HEK293T (cell line): ENCODE measurements at regions not wholly inside any gene's neighbourhood (a gene's known extent, or its start where the extent isn't known, plus 50 kb on each side); places are given as distances from the start of the nearest gene placed in this dataset.

ENCODE experiments used
- CTCF ChIA-PET: fragments of 350-600 bp; formaldehyde crosslinking; extraction: SDS; loops from one replicate; lab custom pipeline; 2021; ENCODE audit warnings: antibody characterized with exemption, inconsistent platforms; lab: Yijun Ruan, JAX
- POLR2A ChIA-PET: fragments of 350-600 bp; formaldehyde crosslinking; extraction: SDS; loops from one replicate; lab custom pipeline; 2020; ENCODE audit warnings: antibody characterized with exemption, inconsistent platforms; lab: Yijun Ruan, JAX
- DNase-seq: peaks from one replicate; pipeline ENCODE4 v3.0.0; 2012; ENCODE audit warnings: mixed read lengths; ENCODE audit errors: extremely low spot score
- ARNT ChIP-seq: fragments of 450-650 bp; IDR thresholded peaks from 2 replicates; pipeline ENCODE4 v1.6.1; 2017; ENCODE audit warnings: mild to moderate bottlenecking
- BHLHE40 ChIP-seq: fragments of 450-650 bp; IDR thresholded peaks from 2 replicates; pipeline ENCODE4 v1.6.1; 2016; ENCODE audit warnings: mild to moderate bottlenecking, moderate library complexity, borderline replicate concordance
- CTBP1 ChIP-seq: fragments of 450-650 bp; IDR thresholded peaks from 2 replicates; pipeline ENCODE4 v1.6.1; 2016; ENCODE audit warnings: borderline replicate concordance
- ELF4 ChIP-seq: fragments of 450-650 bp; IDR thresholded peaks from 2 replicates; pipeline ENCODE4 v1.6.1; 2017; ENCODE audit warnings: antibody characterized with exemption
- FOXA1 ChIP-seq: fragments of 450-650 bp; IDR thresholded peaks from 2 replicates; pipeline ENCODE4 v1.6.1; 2016; ENCODE audit warnings: mild to moderate bottlenecking
- FOXK2 ChIP-seq: fragments of 450-650 bp; IDR thresholded peaks from 2 replicates; pipeline ENCODE4 v1.6.1; 2016; ENCODE audit warnings: mild to moderate bottlenecking
- FOXM1 ChIP-seq: fragments of 450-650 bp; IDR thresholded peaks from 2 replicates; pipeline ENCODE4 v1.6.1; 2017; ENCODE audit warnings: mild to moderate bottlenecking, borderline replicate concordance
- HDGF ChIP-seq: fragments of 450-650 bp; IDR thresholded peaks from 2 replicates; pipeline ENCODE4 v1.6.1; 2017; ENCODE audit warnings: antibody characterized with exemption, borderline replicate concordance
- L3MBTL2 ChIP-seq: fragments of 450-650 bp; conservative IDR thresholded peaks from 2 replicates; pipeline ENCODE4 v1.6.1; 2016; ENCODE audit warnings: mild to moderate bottlenecking
- LEF1 ChIP-seq: fragments of 450-650 bp; IDR thresholded peaks from 2 replicates; pipeline ENCODE4 v1.6.1; 2017; ENCODE audit warnings: mild to moderate bottlenecking, borderline replicate concordance
- NFRKB ChIP-seq: fragments of 450-650 bp; IDR thresholded peaks from 2 replicates; pipeline ENCODE4 v1.6.1; 2016; ENCODE audit warnings: mild to moderate bottlenecking, moderate library complexity
- SP1 ChIP-seq: fragments of 450-650 bp; IDR thresholded peaks from 2 replicates; pipeline ENCODE4 v1.6.1; 2017
- SUZ12 ChIP-seq: fragments of 450-650 bp; IDR thresholded peaks from 2 replicates; pipeline ENCODE4 v1.6.1; 2016; ENCODE audit warnings: mild to moderate bottlenecking
- TARDBP ChIP-seq: fragments of 450-650 bp; IDR thresholded peaks from 2 replicates; pipeline ENCODE4 v1.6.1; 2016
- ZNF384 ChIP-seq: fragments of 450-650 bp; IDR thresholded peaks from 2 replicates; pipeline ENCODE4 v1.6.1; 2016
- TF ChIP-seq, protein P1 (sequence below): fragments of 450-650 bp; IDR thresholded peaks from 2 replicates; pipeline ENCODE4 v1.6.1; 2016

DNA sequence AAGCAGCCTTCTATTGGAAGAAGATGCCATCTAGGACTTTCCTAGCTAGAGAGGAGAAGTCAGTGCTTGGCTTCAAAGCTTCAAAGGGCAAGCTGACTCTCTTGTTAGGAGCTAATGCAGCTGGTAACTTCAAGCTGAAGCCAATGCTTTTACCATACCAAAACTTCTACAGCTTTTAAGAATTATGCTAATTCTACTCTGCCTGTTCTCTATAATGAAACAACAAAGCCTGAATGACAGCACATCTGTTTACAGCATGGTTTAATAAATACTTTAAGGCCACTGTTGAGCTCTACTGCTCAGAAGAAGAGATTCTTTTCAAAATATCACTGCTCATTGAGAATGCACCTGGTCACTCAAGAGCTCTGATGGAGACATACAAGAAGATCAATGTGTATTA is 951.9 kb upstream of the LRRN3 start:
- POLR2A ChIA-PET = no interaction called here
- TF ChIP-seq FOXM1 (no peak), FOXA1 (no peak), TARDBP (no peak), FOXK2 (no peak), LEF1 (no peak), ZNF384 (no peak), NFRKB (no peak), L3MBTL2 (no peak), ELF4 (no peak), CTBP1 (no peak), BHLHE40 (no peak), ARNT (no peak), HDGF (no peak), SUZ12 (no peak), SP1 (no peak)
- TF ChIP-seq, protein P1, sequence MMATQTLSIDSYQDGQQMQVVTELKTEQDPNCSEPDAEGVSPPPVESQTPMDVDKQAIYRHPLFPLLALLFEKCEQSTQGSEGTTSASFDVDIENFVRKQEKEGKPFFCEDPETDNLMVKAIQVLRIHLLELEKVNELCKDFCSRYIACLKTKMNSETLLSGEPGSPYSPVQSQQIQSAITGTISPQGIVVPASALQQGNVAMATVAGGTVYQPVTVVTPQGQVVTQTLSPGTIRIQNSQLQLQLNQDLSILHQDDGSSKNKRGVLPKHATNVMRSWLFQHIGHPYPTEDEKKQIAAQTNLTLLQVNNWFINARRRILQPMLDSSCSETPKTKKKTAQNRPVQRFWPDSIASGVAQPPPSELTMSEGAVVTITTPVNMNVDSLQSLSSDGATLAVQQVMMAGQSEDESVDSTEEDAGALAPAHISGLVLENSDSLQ = no peak
- CTCF ChIA-PET = no interaction called here

DNA sequence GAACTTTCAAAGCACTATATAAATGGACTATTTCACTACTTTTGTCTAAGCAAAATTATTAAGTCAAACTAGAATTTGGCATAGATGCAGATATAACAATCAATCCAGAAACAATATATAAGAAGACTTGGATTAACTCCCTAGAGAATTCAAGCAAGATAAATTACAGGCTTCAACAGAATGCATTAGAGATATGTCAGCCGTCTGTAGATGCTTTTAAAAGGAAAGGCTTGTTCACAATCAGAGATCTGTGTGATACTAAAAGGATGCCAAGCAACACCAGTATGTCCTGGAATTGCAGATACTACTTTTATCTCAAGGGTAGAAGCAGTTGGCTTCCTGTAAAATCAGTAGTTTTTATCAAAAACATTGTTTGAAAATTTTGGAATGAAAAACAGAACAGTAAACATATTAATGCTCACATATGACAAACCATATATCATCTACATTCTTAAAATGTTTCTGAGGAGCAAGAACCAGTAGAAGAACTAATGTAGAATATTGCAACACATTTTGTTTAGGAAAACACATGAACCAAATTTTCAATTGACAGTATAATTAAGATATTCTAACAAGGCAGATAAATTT is 947.9 kb upstream of the LRRN3 start:
- ChIA-PET POLR2A (no interaction called here), CTCF (no interaction called here)
- TF ChIP-seq LEF1 = no peak
- no peak for TF ChIP-seq TARDBP
- TF ChIP-seq ELF4 = no peak
- TF ChIP-seq L3MBTL2 = no peak
- no peak for TF ChIP-seq CTBP1
- TF ChIP-seq ARNT = no peak
- TF ChIP-seq FOXM1 = no peak
- no peak for TF ChIP-seq SUZ12
- TF ChIP-seq FOXK2 = no peak
- TF ChIP-seq HDGF = no peak
- TF ChIP-seq FOXA1 = no peak
- TF ChIP-seq, protein P1 = no peak
- TF ChIP-seq SP1 = no peak
- TF ChIP-seq NFRKB = no peak
- TF ChIP-seq ZNF384 = no peak
- no peak for TF ChIP-seq BHLHE40

More for the DNA sequence above, 951.9 kb upstream of the LRRN3 start:
- DNase-seq = no peak

GRCh38 chr7:110144599-110144998 is 946.3 kb upstream of the LRRN3 start:
- DNase-seq = no peak
- ChIA-PET CTCF (no interaction called here), POLR2A (no interaction called here)
- TF ChIP-seq TARDBP (no peak), BHLHE40 (no peak), FOXK2 (no peak), FOXA1 (no peak), NFRKB (no peak), ARNT (no peak), ELF4 (no peak)

More for the DNA sequence above, 947.9 kb upstream of the LRRN3 start:
- no peak for DNase-seq

DNA sequence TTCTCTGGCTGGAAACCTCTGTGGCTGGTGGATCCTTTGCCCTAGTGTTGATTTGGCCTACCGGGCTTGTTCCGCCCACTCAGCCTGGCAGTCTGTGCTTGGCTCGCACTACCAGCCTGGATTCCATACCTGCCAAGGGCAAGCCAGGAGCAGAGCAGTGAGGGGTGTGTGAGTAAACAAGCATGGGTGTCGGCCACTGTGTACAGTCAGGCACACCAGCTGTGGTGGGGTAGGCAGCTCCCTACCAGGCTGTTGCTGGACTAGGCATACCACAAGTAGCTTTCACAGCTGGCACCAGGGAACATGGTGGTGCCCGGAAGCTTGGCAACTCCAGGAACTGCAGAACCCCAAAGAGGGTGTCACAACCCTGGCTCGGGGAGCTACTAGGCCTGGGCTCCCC is 942.9 kb upstream of the LRRN3 start:
- no peak for DNase-seq
- TF ChIP-seq FOXM1 (no peak), LEF1 (no peak), SUZ12 (no peak), CTBP1 (no peak), BHLHE40 (no peak), L3MBTL2 (no peak), ELF4 (no peak)
- CTCF ChIA-PET = no interaction called here
- POLR2A ChIA-PET = no interaction called here

DNA sequence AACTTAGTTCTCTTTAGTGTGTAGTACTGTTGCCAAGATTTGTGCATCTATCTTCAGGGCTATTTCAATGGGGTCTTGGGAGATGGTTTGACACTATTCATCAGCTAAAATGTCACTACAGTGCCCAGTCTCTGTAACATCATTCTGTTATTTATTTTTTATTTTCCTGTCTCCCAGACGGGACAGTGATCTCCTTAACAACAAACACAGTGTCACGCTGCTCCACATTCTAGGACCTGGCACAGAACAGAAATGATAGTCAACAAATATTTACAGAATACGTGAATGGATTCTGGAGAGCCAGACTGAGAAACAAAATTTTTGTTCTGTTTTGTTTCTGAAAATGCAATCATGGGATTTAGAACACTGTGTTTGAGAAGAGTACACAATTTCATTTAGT is 937.7 kb upstream of the LRRN3 start:
- DNase-seq = no peak
- TF ChIP-seq ELF4 (no peak), NFRKB (no peak), FOXM1 (no peak), SP1 (no peak), BHLHE40 (no peak), FOXK2 (no peak), L3MBTL2 (no peak), CTBP1 (no peak)
- TF ChIP-seq, protein P1 = no peak
- ChIA-PET POLR2A (no interaction called here), CTCF (no interaction called here)

DNA sequence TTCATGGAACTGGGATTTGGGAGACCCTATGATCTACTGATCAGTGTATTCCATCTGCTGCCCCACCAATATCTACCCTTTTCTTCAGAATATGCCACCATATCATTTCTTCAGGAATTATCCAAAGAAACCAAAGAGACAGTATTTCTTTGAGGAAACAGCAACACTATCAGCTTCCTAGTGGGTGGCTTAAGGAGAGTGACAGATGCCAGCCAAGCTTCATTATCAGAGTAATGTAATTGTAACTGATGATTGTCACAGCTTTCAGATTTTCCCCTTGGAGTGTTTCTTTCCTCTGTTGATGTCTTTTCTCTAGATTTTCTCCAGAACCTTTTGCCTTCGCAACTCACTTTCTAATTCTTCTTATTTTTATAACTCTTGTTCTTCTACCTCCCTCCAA is 934.4 kb upstream of the LRRN3 start:
- DNase-seq = no peak
- TF ChIP-seq HDGF (no peak), FOXM1 (no peak), LEF1 (no peak)
- TF ChIP-seq, protein P1 = no peak
- CTCF ChIA-PET = no interaction called here
- POLR2A ChIA-PET = no interaction called here
